GM21515 (cell line): ENCODE measurements at regions not wholly inside any gene's neighbourhood (a gene's known extent, or its start where the extent isn't known, plus 50 kb on each side); places are given as distances from the start of the nearest gene placed in this dataset.
"Not testable (repeated sequence)": the region's sequence is repeated elsewhere in the genome, so short reads cannot be mapped to it uniquely, and the experiment has no call there.

Experiments used
- ATAC-seq: cut with Tn5 transposase; IDR thresholded peaks from one replicate; pipeline ENCODE4 v1.9.1; 2021; ENCODE audit not compliant: unreplicated experiment

DNA sequence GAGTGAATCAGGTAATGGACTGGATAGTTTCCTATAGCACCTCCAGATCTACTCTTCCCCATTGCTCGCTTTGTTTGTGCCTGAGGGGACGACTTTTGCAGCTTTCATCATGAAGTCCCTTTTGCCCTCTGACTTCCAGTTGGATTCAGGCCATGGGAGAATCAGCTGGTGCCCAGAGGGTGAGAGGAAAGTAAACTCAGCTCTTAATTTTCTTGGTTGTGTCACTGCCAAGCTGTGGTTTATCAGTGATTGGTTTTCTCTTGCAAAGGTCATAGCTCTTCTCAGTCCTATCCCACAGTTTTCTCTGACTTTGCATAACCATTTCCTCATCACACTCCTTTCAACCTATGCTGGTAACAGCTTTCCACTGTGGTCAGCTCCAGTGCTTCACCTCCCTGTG is 200.1 kb downstream of the KCNJ2 start:
- no peak for ATAC-seq

GRCh38 chr17:70370816-70371215 is 201.5 kb downstream of the KCNJ2 start:
- no peak for ATAC-seq

- no peak for ATAC-seq
Measured at GRCh38 chr17:70373369-70373768, 204.0 kb downstream of the KCNJ2 start.

DNA sequence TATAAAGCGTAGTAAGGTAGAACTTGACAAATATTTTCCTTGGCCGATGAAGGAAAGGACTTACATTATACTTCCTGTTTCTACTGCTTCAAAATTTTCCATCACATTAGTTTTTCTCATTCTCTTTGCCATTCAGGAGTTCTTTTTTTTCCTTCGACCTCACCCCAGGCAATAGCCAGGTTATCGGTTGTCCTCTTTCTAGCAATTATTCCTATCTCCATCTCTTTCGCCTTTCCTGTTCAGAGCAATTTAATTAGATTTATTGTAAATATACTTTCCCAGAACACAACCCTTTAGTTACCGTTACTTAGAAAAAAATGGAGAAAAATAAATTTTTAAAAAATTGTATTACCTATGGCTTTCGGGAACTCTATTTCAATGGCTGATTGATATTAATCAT is 205.2 kb downstream of the KCNJ2 start:
- ATAC-seq, result no peak

- ATAC-seq, result no peak
Measured at GRCh38 chr17:70375406-70375805, 206.1 kb downstream of the KCNJ2 start.

GRCh38 chr17:70375813-70376770 is 206.8 kb downstream of the KCNJ2 start:
- ATAC-seq, result no peak

DNA sequence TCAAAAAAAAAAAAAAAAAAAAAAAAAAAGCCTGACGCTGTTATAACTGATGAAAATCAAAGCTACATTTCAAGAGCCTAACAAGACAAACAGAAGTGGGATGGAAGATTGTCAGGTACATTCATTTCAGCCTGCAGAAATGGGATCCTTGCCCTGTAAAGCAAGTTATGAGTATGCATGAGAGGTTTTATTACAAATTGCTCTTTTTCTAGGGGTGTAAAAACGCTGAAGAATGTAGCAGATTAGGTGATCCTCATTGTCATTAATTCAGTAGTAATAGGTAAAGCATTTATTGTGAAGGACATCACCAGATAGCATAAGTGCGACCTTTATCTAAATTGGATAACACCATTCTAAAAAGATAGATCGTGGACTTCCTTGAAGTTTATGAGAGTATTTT is 208.3 kb downstream of the KCNJ2 start:
- ATAC-seq, result no peak

DNA sequence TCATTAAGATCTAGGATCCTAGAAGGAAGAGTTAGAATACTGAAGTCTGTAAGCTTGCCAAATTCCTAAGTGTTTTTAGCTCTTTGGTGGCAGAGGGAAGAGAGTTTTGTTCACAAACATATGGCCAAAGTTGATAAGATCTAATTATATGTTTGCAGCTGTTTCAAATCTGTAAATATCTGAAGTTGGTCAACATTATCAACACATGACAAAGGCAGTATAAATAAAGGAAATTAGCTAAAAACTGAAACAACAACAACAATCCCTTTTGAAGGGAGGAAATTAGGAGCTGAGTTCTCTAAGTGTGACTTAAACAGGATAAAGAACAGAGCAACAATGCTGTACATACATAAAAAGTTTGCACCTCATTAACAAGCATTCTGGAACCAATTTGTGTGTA is 208.7 kb downstream of the KCNJ2 start:
- no peak for ATAC-seq

- ATAC-seq, result no peak
Measured at GRCh38 chr17:70379945-70380344, 210.6 kb downstream of the KCNJ2 start.

GRCh38 chr17:70381916-70382315 is 212.6 kb downstream of the KCNJ2 start:
- ATAC-seq, result not testable (repeated sequence)

DNA sequence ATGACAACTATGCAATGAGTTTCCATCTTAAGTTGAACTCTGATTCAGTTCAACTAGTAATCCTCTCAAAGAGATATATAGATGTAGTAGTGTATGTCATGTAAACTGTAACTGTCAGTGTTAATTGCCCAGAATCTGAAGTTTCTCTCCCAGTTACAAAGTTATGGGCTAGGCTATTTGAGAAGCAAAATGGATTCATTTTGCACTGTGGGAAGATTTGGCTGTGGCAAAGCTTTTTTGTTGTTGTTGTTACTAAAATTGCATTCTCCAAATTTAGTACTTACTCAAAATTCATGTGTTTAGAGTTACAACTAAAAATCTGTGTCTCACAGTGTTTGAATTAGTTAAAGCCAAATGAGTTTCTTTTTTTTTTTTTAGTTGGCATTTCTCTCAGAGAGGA is 219.0 kb downstream of the KCNJ2 start:
- no peak for ATAC-seq

DNA sequence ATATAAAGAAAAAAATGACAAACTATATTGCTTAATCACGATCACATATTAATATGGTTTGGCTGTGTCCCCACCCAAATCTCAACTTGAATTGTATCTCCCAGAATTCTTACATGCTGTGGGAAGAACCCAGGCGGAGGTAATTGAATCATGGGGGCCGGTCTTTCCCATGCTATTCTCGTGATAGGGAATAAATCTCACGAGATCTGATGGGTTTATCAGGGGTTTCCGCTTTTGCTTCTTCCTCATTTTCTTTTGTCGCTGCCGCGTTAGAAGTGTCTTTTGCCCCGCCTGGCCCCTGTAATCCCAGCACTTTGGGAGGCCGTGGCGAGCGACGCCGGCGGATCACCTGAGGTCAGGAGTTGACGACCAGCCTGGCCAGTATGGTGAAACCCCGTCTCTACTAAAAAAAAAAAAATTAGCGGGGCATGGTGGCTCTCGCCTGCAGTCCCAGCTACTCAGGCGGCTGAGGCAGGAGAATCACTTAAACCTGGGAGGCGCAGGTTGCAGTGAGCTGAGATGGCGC is 220.0 kb downstream of the KCNJ2 start:
- ATAC-seq, result not testable (repeated sequence)

GRCh38 chr17:70390049-70390448 is 220.7 kb downstream of the KCNJ2 start:
- no peak for ATAC-seq

DNA sequence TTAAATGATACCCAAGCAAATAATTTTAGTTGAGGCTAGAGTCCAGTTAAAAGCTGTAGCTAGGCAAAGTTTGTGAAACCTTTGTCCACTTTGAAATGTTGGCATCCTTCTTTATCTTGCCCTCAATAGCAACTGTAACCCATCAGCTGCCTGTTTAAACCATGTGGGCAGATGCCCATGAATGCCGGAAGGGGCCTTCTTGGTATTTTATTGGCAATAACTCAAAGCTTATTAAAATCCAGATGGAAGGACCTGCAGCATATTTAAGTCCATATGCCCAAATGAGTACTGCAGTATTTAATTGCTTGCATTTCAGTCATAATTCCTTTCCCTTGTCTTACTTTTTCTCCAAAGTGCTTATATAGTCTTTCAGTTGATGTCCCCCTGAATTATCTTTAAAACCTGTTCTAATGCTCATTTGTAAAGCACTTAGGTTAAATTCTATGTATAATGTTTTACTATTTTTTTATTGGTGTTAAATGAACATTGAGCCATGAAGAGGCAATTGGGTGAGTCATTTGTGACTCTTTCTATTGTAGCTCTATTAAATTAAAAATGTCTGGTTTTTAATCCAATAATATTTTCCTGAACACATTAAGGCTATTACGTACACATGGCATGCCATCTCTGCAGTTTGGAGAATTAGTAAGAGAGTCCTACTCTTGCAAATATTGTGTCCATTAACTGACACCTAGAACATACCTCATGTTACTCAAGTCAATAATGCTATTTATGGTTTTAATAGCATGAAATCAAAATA is 225.3 kb downstream of the KCNJ2 start:
- ATAC-seq, result no peak

DNA sequence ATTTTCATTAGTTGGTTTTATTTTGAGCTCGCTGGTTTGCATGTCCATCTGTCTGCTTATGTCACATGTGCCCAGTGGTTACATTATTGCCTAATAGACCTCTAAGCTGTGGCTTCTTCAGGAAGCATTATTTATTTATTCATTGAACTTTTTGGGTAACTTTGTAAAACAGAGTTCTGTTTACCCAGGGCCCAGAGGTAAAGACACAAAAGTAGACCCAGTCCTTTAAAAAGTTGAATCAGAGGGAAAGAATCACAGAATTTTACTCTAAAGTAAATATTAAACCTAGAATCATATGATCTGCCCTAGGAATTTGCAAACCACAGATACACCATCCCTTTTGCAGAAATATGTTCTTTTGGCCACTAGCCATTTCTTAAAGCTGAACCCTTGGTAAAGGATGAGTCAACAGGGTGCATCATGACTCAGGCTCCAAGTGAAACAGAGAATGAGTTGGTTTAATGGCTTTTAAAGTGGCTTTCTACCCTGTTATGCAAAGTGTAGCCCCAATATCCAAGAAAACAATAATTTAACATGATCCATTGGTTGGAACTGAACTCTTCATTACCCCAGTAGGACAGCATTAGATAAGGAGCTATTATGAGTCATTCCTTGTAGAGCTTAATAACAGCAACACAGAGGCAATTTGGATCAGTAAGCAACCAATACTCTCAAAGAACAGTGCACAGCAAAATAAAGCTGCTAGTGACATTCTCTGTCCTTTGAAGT is 236.3 kb downstream of the KCNJ2 start:
- ATAC-seq, result no peak

DNA sequence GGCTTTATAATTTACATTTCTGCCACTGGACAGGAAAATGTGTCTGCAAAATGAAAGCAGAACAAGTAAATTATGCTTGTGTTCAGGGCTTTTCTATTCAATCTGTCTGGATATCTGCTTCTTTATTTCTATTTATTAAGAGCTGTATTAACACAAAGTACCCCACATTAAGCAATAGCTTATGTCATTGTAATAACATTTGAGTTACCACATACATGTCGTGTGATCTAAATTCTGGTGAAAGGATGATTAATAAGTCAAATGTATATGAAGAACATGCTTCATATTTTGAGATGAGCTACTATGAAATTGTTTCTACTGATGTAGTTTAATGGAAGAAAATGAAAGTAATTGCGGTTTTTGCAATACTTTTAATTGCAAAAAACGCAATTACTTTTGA is 238.2 kb downstream of the KCNJ2 start:
- ATAC-seq, result no peak

- ATAC-seq, result no peak
Measured at GRCh38 chr17:70408768-70409167, 239.4 kb downstream of the KCNJ2 start.

GRCh38 chr17:70414300-70414699 is 245.0 kb downstream of the KCNJ2 start:
- no peak for ATAC-seq

GRCh38 chr17:70420861-70421445 is 251.6 kb downstream of the KCNJ2 start:
- ATAC-seq, result no peak

GRCh38 chr17:70422862-70423261 is 253.5 kb downstream of the KCNJ2 start:
- ATAC-seq, result no peak

DNA sequence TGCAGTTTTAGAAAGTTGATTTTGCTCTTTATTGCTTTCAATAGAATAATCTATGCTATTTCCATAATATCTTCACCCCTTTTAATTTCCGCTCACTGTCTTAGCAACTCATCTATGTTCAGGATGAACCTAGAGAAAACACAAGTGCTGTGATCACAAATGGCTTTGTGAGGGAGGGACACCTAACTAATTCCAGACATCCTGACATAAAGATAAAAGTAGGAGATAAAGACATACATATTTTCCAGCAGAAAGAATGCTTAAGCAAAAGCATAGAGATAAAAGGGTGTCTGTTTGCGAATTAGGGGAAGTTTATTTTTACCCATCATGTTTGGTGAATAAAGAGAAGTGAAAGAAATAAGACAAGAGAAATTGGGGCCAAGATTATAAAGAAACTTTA is 254.2 kb downstream of the KCNJ2 start:
- ATAC-seq, result no peak
